GM19452 (cell line): ENCODE measurements at regions not wholly inside any gene's neighbourhood (a gene's known extent, or its start where the extent isn't known, plus 50 kb on each side); places are given as distances from the start of the nearest gene placed in this dataset.

Source experiments
- ATAC-seq: cut with Tn5 transposase; IDR thresholded peaks from one replicate; pipeline ENCODE4 v1.9.1; 2021; ENCODE audit not compliant: unreplicated experiment

DNA sequence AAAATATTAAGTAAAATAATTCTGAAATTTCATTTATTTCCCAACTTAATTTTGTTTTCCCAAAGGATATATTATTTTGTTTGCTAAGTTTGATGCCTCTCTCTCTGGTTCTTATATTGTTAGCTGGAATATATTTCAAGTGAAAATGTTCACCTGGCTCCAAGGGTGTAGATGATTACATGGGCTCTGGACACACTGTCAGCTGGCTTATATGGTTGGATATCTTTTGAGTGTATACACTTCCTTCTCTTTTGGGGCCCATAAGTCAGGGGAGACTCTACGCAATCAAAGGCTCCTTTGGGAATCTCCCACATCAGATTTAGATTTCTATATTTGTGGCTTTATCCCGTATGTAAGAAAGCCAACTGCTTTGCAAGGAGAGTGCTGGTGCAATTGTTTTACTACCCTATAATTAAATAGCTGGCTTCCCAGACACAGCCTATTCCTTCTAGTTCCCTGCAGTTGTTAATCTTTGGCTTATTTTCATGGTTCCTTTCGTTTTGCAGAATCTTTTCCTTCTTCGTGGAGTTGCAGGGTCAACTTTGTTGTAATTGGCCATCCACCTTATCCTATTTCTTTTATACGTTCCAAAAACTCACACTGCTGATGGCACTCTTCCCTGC, 225.7 kb downstream of the DPH6 start:
- ATAC-seq, result no peak

DNA sequence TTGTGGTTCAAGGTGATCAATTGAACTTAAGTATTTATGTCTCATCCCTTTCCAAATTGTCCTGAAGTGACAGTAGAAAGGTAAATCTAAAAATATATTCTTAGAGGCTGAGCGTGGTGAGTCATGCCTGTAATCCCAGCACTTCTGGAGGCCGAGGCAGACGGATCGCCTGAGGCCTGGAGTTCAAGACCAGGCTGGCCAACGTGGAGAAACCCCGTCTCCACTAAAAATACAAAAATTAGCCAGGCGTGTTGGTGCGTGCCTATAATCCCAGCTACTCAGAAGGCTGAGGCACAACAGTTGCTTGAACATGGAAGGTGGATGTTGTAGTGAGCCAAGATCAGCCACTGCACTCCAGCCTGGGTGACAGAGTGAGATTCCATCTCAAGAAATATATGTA, 226.6 kb downstream of the DPH6 start:
- ATAC-seq, result no peak

DNA sequence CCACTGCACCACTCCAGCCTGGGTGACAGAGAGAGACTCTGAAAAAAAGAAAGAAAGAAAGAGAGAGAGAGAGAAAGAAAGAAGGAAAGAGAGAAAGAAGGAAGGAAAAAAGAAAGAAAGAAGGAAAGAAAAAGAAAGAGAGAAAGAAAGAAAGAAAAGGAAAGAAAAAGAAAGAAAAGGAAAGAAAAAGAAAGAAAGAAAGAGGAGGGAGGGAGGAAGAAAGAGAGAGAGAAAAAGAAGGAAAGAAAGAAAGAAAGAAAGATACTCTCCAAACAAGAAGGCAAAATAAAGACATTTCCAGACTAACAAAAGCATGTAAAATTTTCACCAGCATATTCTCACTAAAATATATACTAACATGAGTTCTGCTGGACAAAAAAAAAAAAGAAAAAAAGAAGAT, 228.7 kb downstream of the DPH6 start:
- no peak for ATAC-seq

DNA sequence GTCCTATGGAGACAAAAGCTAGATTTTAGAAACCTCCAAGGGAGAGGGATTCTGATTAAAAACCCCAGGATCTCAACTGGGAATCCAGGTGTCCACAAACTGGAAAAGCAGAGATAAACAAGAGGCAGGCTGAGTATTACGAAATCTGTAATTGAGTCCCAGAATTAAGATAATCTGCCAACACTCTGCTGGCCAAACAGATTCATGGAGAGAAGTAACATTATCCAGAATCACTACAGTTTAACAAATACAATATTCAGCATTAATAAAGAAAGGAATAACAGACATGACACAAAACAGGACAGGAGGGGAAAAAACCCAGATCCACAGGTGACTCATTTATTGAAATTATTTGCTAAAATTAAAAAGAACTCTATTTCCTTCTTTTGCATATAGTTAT, 227.2 kb upstream of the NANOGP8 start:
- ATAC-seq, result no peak

DNA sequence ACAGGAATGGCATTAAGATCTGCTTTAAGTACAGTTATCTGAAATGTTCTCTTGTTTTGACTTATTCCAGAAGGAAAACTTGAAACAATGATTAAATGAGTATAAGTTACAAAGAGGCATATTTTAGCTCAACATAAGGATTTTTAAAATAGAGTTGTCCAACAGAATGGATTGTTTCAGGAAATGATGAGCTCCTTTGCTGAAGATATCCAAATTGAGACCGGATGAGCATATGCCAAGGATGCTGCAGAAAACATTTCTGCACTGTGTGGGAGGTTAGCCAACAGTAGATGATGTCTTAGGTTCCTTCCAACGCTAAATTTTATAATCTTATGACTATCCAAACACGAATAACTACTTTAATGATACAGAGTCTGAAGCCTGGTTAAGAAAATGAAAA, 226.5 kb upstream of the NANOGP8 start:
- no peak for ATAC-seq

DNA sequence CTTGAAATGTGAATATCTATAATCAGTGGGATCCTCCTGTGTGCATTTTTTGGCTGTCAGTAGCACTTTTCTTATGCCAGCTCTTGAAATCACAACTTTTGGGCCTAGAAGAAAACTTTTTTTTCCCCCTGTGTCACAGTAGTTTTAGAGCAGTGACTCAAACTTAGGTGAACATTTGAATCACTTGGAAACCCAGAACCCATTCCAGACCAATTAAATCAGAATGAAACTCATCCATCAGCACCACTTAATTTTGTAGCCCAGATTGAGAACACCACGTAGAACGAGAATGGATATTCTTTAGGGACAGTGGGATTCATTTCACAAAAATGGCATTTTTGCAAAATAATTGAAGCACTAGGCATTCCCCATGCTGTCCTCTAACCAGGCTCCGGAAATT, 224.8 kb upstream of the NANOGP8 start:
- no peak for ATAC-seq

DNA sequence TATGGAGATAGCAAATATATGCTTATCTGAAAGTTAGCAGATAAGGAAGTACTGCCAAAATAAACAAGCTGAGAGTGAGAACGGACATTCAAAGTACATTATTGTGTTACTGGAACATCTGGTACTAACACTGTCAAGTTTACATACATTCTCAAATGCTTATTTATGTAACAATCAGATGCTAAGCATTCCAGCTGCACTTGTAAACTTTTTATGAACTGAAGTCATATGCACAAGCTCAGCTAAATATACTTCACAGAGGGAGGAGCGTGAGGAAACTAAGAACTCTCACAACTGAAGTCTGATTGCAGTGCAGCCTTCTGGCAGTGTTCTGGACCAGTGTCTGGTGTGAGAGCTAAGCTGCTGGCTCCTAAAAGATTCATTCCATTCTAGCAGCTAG, 223.7 kb upstream of the NANOGP8 start:
- ATAC-seq, result no peak

DNA sequence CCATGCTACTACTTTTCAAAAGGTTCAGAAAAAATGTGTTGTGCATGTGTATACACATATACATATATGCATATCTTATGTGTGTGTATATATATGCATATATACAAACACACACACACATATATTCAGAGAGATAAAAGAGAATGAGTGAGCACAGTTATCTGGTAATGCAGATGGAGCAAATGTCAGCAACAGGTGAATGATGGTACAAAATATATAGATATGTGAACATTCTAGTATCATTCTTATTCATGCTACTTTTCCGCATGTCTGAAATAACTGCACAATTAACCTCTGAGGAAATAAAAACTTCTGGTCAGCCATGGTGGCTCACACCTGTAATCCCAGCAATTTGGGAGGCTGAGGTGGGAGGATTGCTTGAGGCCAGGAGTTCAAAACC, 222.6 kb upstream of the NANOGP8 start:
- ATAC-seq, result no peak

DNA sequence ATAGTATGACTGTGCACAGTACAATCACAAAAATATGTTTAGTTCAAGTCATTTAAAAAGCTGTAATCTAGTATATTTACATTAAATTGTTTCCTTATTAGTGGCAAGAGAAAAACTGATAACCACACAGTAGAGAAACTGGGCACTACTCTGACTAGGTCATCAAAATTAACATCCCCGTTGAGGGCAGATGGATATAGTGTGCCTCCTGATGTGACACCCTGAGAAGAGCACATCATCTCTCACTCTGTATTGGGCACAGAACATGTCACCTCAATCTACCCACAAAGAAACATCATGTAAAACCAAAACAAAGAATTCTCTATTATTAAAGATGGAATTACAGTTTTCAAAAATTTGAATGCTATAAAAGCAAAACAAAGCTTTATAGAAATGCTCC, 221.9 kb upstream of the NANOGP8 start:
- no peak for ATAC-seq

DNA sequence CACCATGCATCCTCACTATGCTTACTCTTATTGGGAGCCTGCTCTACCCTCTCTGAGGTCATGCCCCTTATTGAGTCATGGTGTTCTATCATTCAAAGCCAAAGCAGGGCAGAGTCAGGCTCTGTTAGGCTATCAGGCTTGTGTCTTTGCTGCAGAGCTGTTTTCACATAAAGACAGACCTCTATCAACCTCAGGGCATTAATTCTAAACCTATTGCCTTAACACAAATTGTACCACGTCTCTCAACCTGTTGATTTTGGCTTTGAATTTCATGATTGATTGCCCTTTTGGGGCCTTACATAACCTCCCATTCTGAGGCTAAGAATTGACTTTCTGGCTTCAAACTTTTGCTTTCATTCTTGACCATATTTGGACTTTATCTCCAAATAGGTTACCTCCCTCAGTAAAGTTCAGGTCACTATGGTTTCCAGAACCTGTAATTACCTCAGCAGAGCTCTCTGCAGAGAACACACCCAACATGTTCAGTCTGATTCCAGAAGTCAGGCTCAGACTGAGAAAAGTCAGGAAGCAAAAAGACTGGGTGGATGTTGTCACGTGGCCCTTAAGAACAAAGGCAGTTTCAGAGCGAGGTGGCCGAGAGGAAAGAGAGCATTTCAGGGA, 221.4 kb upstream of the NANOGP8 start:
- ATAC-seq, result no peak

DNA sequence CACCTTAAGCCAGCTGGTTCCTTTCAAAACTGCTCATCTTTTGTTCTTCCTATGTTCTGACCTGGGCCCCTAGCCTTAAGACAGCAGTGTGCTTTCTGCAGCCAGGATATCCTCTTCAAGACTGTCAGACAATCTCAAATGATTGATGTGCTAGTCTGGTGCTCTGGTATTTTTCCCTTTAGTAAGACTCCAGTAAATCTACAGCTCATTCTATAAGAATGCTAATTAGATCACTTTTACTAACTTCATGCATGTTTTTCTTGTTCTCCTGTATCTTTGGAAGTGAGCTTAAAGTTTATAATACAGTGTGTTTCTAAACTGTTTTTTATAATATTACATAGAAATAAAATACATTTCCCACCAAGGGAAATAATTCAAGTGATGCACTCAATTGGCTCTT, 220.9 kb upstream of the NANOGP8 start:
- ATAC-seq, result no peak

DNA sequence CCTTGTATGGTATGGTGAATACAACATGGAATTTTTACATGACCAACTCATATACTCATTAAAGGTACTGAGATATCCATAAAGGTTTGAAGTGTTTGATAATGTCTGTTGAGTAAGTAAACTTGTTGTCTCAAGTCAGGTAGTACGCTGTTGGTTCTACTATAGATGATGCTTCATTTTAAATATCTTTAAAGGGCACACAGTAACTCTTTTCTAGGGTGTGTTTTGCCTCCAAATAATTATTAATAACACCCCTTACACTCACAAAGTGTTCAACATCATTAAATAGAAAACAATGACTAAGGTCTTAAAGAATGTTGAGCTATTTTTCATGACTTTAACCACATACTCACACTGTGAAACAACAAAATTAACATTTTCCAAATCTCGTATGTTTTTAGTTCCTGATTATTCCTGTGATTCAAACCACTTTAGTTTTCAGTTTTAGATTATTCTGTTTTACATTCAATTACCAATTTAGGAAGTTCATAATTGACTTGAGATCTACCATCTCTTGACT, 220.0 kb upstream of the NANOGP8 start:
- ATAC-seq, result no peak

DNA sequence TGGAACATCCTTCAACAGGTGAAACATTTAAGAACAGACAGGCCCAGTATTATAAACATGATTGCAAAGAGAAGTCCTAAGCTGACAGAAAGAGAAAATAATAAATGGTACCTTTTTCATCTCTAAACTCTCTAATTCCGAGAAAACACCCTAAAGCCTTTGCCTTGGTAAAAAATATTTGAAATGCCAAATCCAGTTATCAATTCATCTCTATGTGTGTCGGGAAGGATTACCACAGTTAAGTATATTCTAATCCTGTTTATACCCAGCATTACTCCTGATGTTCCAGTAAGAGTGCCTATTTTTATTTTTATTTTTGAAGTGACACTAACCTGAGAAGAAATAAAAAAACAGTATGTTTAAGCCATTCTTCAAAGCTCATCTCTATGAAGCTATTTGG, 219.3 kb upstream of the NANOGP8 start:
- ATAC-seq, result no peak

DNA sequence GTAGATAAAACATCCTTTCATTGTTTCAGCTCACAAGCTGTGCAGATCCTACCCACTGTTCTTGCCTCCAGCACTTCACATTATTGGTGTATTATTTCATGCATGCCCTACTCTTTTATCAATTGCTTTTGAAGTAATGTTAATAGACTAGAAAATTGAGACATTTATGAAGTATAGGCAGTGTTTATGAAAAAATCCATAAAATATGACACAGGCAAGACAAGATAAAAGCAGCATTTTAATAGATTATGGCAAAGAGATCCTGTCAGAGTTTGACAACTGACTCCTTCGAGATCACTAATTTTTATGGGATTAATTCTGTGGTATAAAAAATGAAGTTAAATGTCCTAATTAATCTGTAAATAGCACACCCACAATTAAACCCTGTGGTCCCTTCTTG, 217.2 kb upstream of the NANOGP8 start:
- no peak for ATAC-seq

DNA sequence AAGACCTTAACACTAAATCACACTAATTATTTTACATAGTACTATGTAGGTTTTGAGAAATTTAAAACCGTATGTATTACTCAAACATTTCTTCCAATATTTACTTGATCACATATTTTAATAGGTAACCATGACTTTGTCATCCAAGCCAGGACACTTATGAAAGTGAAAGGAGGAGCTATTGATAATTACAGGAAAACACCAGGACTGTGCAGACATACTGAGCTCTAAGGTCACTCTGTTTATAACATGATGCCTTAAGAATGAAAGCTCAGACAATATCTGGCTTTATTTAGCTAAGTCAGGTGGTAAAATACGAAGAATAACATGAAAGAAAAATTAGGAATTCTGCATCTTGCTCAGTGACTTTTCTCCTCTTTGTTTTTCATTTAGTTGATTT, 216.0 kb upstream of the NANOGP8 start:
- no peak for ATAC-seq

DNA sequence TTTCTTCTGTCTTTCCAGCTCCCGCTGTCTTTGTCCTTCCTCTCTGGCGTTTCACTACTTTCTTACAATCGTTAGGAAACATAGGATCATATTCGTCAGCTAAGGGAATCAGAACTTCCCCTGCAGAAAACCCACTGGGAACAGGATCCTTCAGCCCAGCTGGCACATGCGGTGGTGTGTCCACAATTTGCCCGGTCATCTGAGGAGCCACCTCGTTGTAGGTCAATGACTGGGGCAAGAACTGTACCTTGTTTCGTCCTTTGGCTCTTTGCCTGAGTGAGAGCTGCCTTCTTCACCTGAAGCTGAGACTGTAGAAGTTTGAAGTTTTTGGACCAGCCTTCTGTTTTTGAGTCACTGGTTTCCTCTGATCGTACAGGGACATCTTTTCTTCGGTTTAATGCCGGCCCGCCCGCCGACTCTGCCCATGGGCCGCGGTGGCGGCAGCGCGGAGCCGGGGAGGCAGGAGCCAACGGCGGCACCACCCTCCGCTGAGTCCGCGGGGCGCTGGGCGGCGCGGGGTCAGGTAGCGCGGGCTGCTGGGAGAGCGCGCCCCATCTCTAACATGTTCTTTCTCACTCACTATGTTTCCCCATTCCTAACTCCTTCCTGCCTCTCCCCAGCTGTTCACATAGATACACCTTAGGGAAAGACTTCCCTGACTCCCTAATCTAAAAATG, 214.1 kb upstream of the NANOGP8 start:
- no peak for ATAC-seq

DNA sequence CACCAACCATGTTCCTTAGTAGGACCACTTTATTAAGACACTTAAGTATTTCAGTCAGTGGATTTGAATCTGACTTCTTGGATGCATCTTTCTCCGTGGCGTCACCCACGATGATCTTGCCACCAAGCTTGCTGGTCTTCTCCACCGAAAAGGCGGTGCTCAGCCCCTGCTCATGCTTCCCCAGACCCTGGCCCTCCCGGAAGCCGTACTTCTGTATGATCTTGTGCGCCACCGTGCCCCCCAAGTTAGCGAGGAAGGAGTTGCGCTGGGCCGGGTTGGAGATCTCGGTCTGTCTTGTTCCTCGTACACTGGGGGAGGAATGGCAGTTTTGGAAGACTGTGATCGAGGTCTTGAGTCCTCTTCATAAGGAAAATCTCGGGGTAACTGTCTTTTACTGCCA, 213.4 kb upstream of the NANOGP8 start:
- no peak for ATAC-seq

DNA sequence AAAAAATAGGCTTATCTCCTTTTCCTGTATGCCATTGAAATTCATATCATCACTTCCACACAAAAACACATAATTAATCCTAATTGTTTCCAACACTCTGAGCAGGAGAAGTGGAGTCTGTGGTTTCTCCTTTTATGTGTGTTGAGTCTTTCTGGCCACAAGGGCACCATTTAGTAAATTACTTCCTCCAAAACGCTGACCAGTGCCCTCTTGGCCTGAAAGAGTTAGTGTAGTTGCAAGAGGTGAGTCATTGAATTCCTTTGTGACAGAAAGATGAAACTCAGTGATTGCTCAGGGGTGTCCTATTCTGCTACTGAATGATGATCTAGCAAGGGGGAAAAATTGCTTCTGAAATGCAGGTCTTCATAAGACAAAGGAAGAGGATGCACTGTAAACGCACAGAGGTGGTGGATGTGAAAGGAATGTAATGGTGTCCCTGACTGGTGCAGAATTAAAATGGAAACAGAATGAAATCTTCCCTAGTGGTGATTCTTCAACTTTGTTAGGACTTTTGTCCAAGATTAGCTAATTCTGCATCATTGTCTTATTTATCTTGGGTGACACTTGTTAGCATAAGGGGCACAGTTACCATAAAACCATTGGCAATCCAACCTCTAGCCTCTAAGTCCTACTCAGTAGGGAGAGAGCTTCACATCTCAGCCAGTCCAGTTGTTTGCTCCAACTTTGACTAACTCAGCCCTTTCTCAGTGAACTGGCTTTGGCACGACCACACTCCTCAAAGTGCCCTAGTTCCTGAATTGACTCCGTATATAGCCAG, 208.4 kb upstream of the NANOGP8 start:
- no peak for ATAC-seq

DNA sequence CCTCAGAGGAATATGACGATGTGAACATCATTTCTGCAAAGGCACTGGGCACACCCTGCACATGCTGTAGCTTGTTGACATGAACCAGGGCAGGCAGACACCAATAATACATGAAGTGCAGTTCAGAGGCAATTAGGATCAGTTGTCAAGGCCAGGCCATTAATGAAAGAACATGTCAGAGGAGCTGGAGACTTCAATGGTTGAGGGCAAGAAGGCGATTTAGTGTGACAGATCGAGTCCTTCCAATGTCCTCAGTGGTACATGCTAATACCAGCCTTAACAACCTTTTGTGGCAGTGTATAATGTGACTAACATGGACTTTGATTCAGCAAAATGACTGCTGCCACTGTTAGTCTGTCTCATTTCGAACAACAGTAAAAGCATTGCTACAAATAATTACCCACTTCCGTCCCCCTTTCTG, 205.2 kb upstream of the NANOGP8 start:
- ATAC-seq, result no peak

DNA sequence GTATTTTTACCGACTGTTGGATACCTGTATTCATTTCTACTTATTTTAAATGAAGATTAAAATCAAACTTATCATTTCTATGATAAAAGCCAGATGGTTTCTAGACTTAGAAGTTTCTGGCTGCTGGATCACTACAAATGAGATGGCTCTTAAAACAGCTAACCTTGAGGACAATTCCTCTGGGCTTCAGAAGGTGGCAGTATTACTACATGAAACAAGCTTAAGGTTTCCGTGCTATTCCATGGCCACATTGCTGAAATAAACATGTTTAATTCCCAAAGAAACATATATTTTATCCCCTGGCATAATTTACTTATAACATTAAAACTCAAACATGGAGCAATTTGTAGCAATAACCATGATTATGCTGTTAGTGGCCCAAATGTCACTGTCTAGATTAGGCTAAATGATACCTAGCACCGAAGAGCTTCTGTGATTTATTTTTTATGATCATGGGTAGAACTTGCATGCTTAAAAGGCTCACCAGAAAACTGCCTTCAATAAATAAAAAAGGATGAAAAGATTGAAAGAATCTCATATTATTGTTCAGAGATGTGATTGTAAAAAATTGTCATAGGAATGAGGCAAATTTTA, 204.0 kb upstream of the NANOGP8 start:
- peak; percentile 67 for ATAC-seq

DNA sequence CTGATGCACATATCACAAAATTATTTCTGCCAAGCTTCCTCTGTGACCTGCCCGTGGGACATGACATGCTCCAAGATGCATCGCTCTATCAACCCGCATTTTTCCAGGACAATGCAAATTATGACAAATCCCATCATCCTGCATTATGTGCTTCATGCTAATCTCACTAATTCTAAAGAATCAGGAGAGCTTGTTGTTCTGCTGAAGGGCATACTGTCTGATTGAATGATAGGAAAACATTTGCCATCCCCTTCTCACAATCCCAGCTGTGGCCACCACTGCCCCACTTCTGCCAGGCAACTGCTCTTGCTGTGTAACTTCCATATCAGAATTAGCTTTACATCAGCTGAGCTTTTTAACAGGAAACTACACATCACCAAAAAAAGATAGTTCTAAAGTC, 203.5 kb upstream of the NANOGP8 start:
- ATAC-seq, result no peak
